Urinary bladder (tissue), 3 donors: ENCODE measurements at regions not wholly inside any gene's neighbourhood (a gene's known extent, or its start where the extent isn't known, plus 50 kb on each side); places are given as distances from the start of the nearest gene placed in this dataset.

Experiments
- DNase-seq: peaks from one replicate; pipeline ENCODE4 v3.0.0-alpha.2; 2015; ENCODE audit errors: extremely low spot score
- H3K27ac ChIP-seq: one replicate; pipeline ENCODE4 v1.5.1; 2013; ENCODE audit warnings: low read depth, mild to moderate bottlenecking, moderate library complexity
- H3K36me3 ChIP-seq: one replicate; pipeline ENCODE4 v1.6.1; 2013; ENCODE audit warnings: mild to moderate bottlenecking, moderate library complexity; ENCODE audit not compliant: insufficient read depth
- H3K4me1 ChIP-seq: one replicate; pipeline ENCODE4 v1.6.1; 2013; ENCODE audit warnings: mild to moderate bottlenecking, moderate library complexity; ENCODE audit not compliant: insufficient read depth
- H3K4me3 ChIP-seq: one replicate; pipeline ENCODE4 v1.5.1; 2013; ENCODE audit warnings: low read depth, low read length
- WGBS: extraction: QIAGEN DNeasy Blood & Tissue Kit; methylation state at CpG from one replicate; pipeline ENCODE4 v1.1.7; 2013; 5-methylcytosine and 5-hydroxymethylcytosine counted together
- donor health status: healthy with polysubstance abuse.
- donor health status: healthy.

DNA sequence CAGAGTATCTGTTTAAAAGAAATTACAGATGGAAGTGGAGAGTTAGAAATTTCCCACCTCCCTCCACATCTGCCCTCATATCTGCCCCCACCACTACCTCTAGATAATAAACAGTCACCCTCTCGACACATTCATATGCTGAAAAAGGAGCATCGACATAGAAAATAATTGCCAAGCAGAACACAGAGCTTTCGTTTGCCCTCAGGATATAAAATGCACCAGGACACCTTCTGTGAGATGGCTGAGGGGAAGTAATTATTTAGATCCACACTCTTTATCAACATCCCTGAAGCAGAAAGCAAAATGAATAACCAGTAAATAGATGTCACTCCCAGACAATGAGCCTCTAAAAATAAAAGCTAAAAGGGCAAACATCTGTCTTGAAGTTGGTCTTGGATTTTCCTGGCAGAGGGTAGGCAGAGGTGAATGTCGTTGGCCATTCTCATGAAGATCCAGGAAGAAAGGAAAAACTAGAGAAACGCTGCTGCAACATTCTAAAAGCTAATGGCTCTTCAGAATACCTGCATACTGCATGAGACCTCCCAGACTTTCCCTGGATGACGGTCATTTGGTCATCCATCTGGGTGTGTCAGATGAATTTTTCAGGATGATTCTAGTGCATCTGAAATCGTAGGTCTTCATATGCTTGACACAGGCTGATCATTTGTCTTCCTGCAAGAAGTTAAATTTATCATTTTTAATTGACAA lies 527.5 kb downstream of the RFC3 start:
- WGBS, result 78% methylated on average over 7 of the region's 7 CpGs
- H3K27ac ChIP-seq, result no peak overlapping the region
- no peak for DNase-seq
- H3K36me3 ChIP-seq, result no peaks in the 10 kb centered on the region
- H3K4me1 ChIP-seq, result no peaks in the 10 kb centered on the region
- H3K4me3 ChIP-seq, result no peak overlapping the region

DNA sequence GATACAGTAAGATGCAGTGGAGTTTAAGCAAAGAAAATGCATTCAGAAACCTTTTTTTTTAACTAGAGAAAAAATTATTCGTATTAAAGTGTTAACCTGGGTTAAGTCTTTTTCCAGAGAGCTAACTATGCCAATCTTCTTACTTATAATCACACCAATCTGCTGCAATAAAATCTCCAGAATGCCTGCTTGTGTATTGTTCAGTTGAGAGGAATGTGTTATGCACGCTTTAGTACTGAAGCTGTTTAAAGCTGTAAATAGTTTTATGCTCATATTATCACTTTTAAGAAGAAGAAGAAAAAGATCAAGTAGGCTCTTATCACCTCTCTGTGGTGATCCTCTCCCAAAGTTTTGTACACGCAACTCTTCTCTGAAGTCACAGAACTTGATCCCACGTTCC lies 528.7 kb downstream of the RFC3 start:
- H3K4me1 ChIP-seq, result no peaks in the 10 kb centered on the region
- no peak overlapping the region for H3K4me3 ChIP-seq
- 62% methylated on average over 4 of the region's 4 CpGs for WGBS
- H3K36me3 ChIP-seq, result no peaks in the 10 kb centered on the region
- H3K27ac ChIP-seq, result no peak overlapping the region
- DNase-seq, result no peak

DNA sequence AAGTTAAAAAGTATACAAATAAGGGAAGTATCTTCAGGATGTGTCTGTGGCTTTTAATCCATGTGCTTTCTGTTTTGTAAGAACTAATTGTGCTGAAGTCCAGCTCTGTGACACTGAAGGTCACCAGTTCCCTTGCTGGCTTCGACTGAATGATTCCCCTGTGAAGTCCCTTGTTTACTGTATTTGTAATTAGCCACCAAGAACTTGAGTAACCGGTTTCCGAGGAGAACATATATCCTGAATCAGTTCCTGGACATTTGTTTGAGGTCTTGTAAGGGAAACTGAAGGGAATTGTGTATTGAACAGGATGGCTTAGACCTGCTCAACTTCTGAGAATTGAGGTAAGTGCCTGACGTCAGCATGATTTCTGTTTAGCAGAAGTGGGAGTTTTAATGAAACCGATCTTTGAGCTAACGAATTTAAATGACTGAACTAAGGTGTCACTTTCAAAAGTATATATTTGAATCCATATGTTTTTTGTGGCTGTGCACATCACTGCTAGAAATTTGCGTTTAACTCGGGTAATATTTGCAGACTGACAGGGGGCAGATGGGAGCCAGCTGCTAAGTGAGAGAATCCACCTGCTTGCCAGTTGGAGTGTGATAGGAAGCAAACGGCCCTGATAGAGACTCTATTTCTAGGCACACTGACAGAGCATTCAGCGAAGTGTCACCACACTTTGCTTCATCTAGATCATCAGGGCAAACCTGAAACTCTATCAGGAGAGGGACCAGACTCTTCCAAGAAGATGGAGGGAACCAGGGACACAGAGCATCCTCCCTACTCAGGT lies 530.0 kb downstream of the RFC3 start:
- H3K4me1 ChIP-seq, result no peaks in the 10 kb centered on the region
- no peaks in the 10 kb centered on the region for H3K36me3 ChIP-seq
- peak; percentile 25 for DNase-seq
- no peak overlapping the region for H3K4me3 ChIP-seq
- 65% methylated on average over 10 of the region's 10 CpGs for WGBS
- no peak overlapping the region for H3K27ac ChIP-seq

DNA sequence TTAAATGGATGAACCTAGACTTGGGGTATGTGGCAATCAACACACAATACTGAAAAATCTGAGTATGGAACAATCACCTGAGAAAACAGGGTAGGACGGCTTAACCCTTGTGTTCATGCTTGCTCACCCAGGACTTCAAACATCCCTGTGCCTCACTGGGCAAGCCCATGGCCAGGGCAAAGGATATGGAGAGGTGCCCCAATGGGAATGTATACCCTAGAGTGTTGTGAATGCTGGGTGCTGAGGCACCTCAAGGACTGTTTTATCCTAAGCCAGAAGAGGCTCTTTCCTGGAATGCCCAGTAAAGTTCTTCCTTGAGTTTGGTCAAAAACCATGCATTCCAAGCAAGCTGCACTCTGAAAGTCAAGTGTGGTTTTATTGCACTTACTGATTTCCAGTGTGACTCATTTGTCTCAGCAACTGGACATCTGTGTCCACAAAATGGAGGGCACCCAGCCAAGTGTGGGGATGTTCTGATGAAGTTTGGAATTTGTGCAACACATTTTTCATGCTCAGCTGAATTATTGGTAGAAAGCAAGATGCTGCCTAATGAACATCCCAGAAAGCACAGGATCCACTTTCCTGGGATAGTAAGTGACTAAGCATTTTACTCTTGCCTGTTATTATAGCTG lies 531.3 kb downstream of the RFC3 start:
- no peaks in the 10 kb centered on the region for H3K36me3 ChIP-seq
- 96% methylated on average over 1 of the region's 1 CpG for WGBS
- no peak overlapping the region for H3K4me3 ChIP-seq
- DNase-seq, result no peak
- no peak overlapping the region for H3K27ac ChIP-seq
- no peaks in the 10 kb centered on the region for H3K4me1 ChIP-seq

DNA sequence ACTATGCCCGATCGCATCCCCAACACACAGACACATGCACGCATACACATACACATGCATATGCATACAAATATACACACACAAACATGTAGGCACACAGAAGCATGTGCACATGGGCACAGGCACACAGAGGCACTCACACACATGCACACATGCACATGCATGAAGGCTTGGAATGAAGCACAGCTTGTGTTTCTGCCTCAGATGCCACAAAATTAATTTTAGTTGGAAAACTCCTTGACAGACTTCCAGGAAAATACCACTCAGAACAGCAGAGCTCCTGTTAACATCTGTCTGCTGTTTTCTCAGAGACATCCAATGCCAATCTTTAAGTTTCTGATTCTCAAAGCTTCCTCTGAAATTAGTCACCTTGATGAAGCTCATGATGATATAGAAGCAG lies 532.7 kb downstream of the RFC3 start:
- WGBS, result 99% methylated on average over 3 of the region's 3 CpGs
- no peak for DNase-seq
- H3K27ac ChIP-seq, result no peak overlapping the region
- no peak overlapping the region for H3K4me3 ChIP-seq
- H3K36me3 ChIP-seq, result no peaks in the 10 kb centered on the region
- no peaks in the 10 kb centered on the region for H3K4me1 ChIP-seq

DNA sequence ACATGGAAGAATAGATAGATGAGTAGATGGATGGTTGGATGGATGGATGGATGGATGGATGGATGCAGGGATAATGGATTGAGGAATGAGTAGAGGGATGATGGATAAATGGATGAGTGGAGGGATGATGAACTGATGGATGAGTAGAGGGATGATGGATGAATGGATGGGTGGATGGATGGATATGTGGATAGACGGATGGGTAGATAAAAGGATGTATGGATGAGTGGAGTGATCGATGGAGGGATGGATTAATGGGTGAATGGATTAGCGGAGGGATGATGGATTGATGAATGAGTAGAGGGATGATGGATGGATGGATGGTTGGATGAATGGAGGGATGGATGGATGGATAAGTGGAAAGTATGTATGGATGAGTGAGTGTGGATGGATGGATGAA lies 533.2 kb downstream of the RFC3 start:
- DNase-seq, result no peak
- Histone ChIP-seq H3K27ac (no peak overlapping the region), H3K36me3 (no peaks in the 10 kb centered on the region), H3K4me1 (no peaks in the 10 kb centered on the region), H3K4me3 (no peak overlapping the region)
- 95% methylated on average over 3 of the region's 3 CpGs for WGBS

DNA sequence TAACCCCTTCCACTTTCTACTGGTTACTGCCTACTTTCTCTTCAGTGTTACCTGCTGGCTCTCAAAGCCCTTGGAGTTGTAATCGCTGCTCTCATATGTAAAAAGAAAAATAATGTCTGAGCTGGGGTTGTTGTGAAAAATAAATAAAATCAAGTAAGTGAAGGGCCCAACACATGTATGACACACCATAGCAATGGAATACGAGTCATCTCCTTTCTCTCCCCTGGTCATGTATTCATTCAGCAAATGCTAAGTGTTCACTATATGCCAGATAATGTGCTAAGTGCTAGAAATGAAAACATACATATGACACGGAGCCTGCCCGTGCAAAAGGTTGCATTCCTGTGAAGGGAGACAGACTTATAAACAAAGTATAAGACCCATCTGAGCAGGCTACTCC lies 535.0 kb downstream of the RFC3 start:
- no peak for DNase-seq
- Histone ChIP-seq H3K36me3 (no peaks in the 10 kb centered on the region), H3K4me3 (no peak overlapping the region), H3K27ac (no peak overlapping the region), H3K4me1 (no peaks in the 10 kb centered on the region)
- WGBS, result 90% methylated on average over 4 of the region's 4 CpGs

DNA sequence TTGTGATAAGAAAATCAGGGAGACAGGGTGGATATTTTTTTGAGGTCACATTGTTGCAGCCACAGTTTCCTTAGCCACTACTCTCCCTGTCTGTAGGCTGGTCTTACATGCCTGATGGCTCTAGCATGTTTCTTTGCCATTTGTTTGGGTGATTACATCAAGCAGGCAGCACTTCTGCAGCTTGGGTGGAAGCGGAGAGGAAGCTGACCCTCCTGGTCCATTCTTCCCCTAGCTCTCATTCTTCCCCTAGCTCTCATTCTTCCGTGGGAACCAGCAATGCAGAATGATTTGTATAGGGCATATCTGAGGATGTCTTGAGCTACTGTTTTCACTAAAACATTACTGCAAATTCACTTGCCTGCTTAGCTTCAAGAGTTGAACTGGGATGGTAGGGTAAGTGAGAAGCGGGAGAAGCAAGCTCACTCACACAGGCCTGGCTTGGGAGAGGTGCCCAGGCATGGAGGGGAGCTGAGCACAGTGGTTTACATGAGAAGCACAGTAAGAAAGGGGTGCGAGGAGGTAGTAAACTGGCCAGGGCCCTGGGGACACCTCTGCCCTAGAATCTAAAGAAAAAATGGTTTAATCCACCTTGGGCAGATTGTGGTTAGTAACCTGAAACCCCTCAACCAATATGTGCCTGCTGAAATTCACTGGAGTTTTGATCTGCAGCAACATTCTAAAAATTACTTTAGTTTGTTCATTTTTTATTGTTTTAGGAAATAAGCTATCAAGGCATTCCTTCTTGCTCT lies 538.9 kb downstream of the RFC3 start:
- no peak overlapping the region for H3K27ac ChIP-seq
- no peaks in the 10 kb centered on the region for H3K4me1 ChIP-seq
- H3K36me3 ChIP-seq, result no peaks in the 10 kb centered on the region
- H3K4me3 ChIP-seq, result no peak overlapping the region
- WGBS, result 87% methylated on average over 4 of the region's 4 CpGs
- no peak for DNase-seq

DNA sequence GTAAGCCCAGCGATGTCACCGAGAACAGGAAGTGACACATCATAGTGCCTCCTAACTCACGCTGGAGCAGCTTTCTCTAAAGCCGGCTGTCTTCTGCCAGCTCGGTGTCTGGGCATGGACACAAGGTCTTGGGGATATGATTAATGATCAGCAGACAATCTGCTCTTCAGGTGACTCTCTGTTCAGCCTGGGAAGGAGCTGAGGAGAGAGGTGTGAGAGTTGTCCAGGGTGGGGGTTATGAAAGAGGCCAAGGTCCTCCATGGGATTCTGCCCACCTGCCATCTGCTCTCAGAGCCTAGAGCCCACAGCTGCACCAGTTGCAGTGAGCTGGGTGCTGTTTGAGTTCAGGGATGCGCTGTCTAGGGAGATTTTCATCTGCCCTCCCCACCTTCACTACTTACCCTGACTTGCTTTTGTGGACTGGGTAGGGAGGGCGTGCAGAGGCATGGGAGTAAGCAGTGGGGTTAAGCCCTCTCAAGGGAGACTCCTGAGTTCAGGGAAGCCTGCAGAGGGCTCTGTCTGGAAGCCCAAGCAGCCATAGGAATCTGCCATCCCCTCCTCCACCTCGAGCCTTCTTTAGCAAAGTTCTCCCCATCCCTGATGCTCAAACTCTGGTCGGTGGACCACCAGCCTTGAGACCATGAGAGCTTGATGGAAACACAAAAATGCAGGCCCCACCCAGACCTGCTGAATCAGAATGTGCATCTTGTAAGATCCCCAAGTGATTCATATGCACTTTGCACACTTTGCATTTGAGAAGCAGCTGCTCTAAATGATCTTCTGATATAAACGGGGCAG lies 539.7 kb downstream of the RFC3 start:
- Histone ChIP-seq H3K4me1 (no peaks in the 10 kb centered on the region), H3K36me3 (no peaks in the 10 kb centered on the region), H3K27ac (no peak overlapping the region), H3K4me3 (no peak overlapping the region)
- WGBS, result 67% methylated on average over 10 of the region's 10 CpGs
- no peak for DNase-seq

DNA sequence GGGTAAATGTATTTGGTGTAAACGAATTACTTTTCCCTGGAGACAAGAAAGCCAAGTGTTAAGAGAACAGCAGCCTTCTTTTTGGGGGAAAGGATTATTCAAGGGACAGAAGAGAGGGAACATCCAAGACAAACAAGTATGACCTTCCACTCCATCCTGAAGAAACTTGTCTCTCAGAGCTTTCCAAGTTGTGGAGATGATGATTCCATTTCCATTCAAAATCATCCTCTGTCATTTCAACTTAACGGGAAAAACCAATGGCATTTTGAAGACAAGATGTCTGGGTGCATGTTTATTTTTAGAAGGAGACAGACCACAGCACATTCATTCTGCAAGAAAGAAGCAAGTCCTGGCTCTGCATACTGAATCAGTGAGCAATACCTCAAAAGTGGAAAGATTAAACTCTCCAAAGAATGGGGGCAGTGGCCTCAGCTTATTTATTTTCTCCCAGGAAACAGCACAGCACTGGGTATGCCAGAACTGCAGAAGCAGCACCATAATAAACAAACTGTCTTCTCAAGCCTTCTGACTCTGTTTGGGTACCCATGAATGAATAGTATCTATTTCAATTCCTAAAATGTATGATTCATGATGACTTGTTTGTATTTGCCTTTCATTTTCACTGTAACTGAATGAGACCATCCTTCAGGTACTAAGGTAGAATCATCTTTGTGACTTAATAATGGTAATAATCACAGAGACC lies 541.0 kb downstream of the RFC3 start:
- Histone ChIP-seq H3K4me1 (no peaks in the 10 kb centered on the region), H3K36me3 (no peaks in the 10 kb centered on the region), H3K4me3 (no peak overlapping the region), H3K27ac (no peak overlapping the region)
- no peak for DNase-seq
- 42% methylated on average over 2 of the region's 2 CpGs for WGBS

DNA sequence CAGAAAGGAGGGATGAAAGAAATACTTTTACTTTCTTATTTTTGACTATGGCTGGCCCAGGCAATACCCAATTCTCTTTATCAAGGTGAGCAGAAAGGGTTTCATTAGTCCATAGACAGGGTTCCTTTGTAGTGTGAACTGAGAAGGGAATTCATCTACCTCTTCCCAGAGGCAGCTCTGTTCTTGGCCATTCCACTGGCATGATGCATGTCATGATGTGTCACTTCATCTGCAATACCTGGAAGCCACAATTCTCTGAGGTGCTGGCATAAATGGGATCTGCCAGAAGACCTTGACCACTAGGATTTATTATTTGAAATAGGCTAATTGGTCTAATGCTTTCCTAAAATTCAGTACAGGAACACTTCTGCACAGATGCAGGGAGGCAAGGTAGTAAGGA lies 542.8 kb downstream of the RFC3 start:
- Histone ChIP-seq H3K27ac (no peak overlapping the region), H3K36me3 (no peaks in the 10 kb centered on the region), H3K4me3 (no peak overlapping the region), H3K4me1 (no peaks in the 10 kb centered on the region)
- no peak for DNase-seq

DNA sequence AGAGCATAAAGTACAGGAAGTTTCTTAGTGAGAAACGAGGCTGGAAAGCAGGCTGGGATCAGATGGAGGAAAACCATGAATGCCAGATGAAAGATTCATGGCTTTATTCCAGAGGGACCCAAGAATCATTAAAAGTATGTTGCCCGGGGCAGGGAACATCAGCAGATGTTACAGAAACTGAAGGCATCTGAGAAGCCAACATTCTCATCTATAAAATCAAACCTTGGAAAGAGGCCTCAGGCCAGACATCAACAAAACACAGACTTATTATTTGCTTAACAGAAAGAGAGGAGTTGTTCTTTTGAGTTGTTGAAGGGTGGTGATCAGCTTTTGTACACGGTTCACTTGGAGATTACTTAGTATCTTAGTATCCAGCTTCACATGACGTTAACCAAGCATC lies 543.6 kb downstream of the RFC3 start:
- H3K36me3 ChIP-seq, result no peaks in the 10 kb centered on the region
- H3K27ac ChIP-seq, result no peak overlapping the region
- no peak overlapping the region for H3K4me3 ChIP-seq
- 24% methylated on average over 4 of the region's 4 CpGs for WGBS
- no peak for DNase-seq
- H3K4me1 ChIP-seq, result no peaks in the 10 kb centered on the region

DNA sequence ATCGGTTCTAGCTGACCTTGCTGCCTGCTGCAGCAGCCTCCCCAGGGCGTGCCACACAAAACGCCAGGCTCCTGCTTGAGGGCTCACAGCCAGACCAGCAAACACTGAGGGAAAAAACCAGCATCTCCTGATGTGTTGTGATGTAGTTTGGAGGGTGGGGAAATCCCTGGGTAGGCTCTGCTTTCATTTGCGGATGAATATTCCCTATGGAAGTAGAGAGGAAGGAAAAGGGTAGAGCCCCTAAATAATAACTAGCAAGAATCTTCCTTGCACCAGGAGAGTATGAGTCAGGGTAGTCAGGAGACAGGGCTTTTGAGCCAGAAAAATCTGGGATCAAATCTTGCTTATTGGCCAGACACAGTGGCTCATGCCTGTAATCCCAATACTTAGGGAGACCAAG lies 545.3 kb downstream of the RFC3 start:
- Histone ChIP-seq H3K4me3 (no peak overlapping the region), H3K36me3 (no peaks in the 10 kb centered on the region), H3K4me1 (no peaks in the 10 kb centered on the region), H3K27ac (no peak overlapping the region)
- DNase-seq, result no peak
- 88% methylated on average over 4 of the region's 4 CpGs for WGBS
